ENCODE measurements at regions not wholly inside any gene's neighbourhood (a gene's known extent, or its start where the extent isn't known, plus 50 kb on each side); places are given as distances from the start of the nearest gene placed in this dataset.

DNA sequence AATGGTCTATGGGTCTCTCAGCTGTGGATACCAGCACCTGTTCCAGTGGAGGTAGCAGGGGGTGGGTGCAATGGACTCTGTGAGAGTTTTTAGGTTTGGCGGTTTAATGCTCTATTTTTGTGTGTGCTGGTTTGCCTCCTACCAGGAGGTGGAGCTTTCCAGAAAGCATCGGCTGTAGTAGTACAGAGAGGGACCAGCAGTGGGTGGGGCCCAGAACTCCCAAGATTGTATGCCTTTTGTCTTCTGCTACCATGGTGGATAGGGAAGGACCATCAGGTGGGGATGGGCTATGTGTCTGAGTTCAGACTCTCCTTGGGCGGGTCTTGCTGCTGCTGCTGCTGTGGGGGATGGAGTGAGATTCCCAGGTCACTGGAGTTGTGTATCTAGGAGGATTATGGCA is 557.2 kb upstream of the GRID2 start:
- WGBS, 2 donors: 64 to 87% methylated on average over 3 of the region's 3 CpGs
- H3K4me1 ChIP-seq (ENCODE audit: control insufficient read depth in 5 of 5, insufficient read depth in 5 of 5, low read length in 5 of 5): no peaks in the 10 kb centered on the region
- H3K9me3 ChIP-seq (ENCODE audit: control insufficient read depth in 4 of 4, insufficient read depth in 3 of 4, low read length in 3 of 4): peaks cover 0 to 3% (median 0%) of the 10 kb centered on the region in 4 donors
- H3K27me3 ChIP-seq (ENCODE audit: control insufficient read depth in 3 of 3, insufficient read depth in 3 of 3, low read length in 2 of 3): no peaks in the 10 kb centered on the region
- H3K4me3 ChIP-seq: no peak overlapping the region
- TF ChIP-seq, protein P1, sequence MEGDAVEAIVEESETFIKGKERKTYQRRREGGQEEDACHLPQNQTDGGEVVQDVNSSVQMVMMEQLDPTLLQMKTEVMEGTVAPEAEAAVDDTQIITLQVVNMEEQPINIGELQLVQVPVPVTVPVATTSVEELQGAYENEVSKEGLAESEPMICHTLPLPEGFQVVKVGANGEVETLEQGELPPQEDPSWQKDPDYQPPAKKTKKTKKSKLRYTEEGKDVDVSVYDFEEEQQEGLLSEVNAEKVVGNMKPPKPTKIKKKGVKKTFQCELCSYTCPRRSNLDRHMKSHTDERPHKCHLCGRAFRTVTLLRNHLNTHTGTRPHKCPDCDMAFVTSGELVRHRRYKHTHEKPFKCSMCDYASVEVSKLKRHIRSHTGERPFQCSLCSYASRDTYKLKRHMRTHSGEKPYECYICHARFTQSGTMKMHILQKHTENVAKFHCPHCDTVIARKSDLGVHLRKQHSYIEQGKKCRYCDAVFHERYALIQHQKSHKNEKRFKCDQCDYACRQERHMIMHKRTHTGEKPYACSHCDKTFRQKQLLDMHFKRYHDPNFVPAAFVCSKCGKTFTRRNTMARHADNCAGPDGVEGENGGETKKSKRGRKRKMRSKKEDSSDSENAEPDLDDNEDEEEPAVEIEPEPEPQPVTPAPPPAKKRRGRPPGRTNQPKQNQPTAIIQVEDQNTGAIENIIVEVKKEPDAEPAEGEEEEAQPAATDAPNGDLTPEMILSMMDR (IDR thresholded peaks at IDR 0.05; ENCODE audit: control extremely low read depth, extremely low read depth): no peak
- no peak overlapping the region for H3K27ac ChIP-seq (ENCODE audit: low read depth in 1 of 2, low read length in 1 of 2)
- no peak for DNase-seq
- no peak for ATAC-seq (ENCODE audit: insufficient read depth, low FRiP score)
- no peaks in the 10 kb centered on the region for H3K36me3 ChIP-seq (ENCODE audit: control insufficient read depth in 4 of 4, insufficient read depth in 4 of 4, low read length in 4 of 4)
- H3K9ac ChIP-seq (ENCODE audit: insufficient read depth in 1 of 2, low read length in 2 of 2): no peak overlapping the region

- WGBS, 2 donors: 86 to 89% methylated on average over 1 of the region's 1 CpG
- Histone ChIP-seq H3K9ac (ENCODE audit: insufficient read depth in 1 of 2, low read length in 2 of 2) (no peak overlapping the region), H3K4me3 (no peak overlapping the region), H3K9me3 (ENCODE audit: control insufficient read depth in 4 of 4, insufficient read depth in 3 of 4, low read length in 3 of 4) (no peaks in the 10 kb centered on the region), H3K4me1 (ENCODE audit: control insufficient read depth in 5 of 5, insufficient read depth in 5 of 5, low read length in 5 of 5) (no peaks in the 10 kb centered on the region), H3K27me3 (ENCODE audit: control insufficient read depth in 3 of 3, insufficient read depth in 3 of 3, low read length in 2 of 3) (no peaks in the 10 kb centered on the region), H3K36me3 (ENCODE audit: control insufficient read depth in 4 of 4, insufficient read depth in 4 of 4, low read length in 4 of 4) (no peaks in the 10 kb centered on the region), H3K27ac (ENCODE audit: low read depth in 1 of 2, low read length in 1 of 2) (no peak overlapping the region)
- ATAC-seq (ENCODE audit: insufficient read depth, low FRiP score) (no peak), DNase-seq (no peak)
- TF ChIP-seq, protein P1 (IDR thresholded peaks at IDR 0.05; ENCODE audit: control extremely low read depth, extremely low read depth): no peak
Observed at GRCh38 chr4:91751961-91752360, 551.8 kb upstream of the GRID2 start.

DNA sequence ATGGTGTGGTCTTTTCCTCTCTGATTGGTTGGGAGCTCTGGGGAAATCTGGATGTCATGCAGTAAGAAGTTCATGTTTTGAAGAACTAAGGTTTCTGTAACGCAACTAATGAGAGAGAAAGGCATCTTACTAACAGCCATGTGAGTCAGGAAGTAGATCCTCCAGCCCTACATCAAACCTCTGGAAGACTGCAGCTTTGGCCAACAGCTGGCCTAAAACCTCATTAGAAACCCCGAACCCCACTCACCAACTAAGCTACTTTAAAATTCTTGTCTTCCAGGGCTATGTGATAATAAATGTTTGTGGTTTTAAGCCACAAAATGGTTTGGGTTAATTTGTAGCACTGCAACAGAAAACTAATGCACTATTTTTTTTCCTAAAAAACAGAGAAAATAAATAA is 549.0 kb upstream of the GRID2 start:
- ATAC-seq (ENCODE audit: insufficient read depth, low FRiP score) (no peak), DNase-seq (no peak)
- H3K27ac ChIP-seq (ENCODE audit: low read depth in 1 of 2, low read length in 1 of 2): no peak overlapping the region
- H3K4me1 ChIP-seq (ENCODE audit: control insufficient read depth in 5 of 5, insufficient read depth in 5 of 5, low read length in 5 of 5): no peaks in the 10 kb centered on the region
- H3K36me3 ChIP-seq (ENCODE audit: control insufficient read depth in 4 of 4, insufficient read depth in 4 of 4, low read length in 4 of 4): no peaks in the 10 kb centered on the region
- H3K4me3 ChIP-seq: no peak overlapping the region
- H3K9ac ChIP-seq (ENCODE audit: insufficient read depth in 1 of 2, low read length in 2 of 2): no peak overlapping the region
- WGBS, 2 donors: 74 to 88% methylated on average over 2 of the region's 2 CpGs
- H3K9me3 ChIP-seq (ENCODE audit: control insufficient read depth in 4 of 4, insufficient read depth in 3 of 4, low read length in 3 of 4): no peaks in the 10 kb centered on the region
- TF ChIP-seq, protein P1 (IDR thresholded peaks at IDR 0.05; ENCODE audit: control extremely low read depth, extremely low read depth): no peak
- H3K27me3 ChIP-seq (ENCODE audit: control insufficient read depth in 3 of 3, insufficient read depth in 3 of 3, low read length in 2 of 3): no peaks in the 10 kb centered on the region

- 42 to 72% methylated on average over 1 of the region's 1 CpG for WGBS, 2 donors
- no peak overlapping the region for H3K9ac ChIP-seq (ENCODE audit: insufficient read depth in 1 of 2, low read length in 2 of 2)
- H3K36me3 ChIP-seq (ENCODE audit: control insufficient read depth in 4 of 4, insufficient read depth in 4 of 4, low read length in 4 of 4): no peaks in the 10 kb centered on the region
- H3K27ac ChIP-seq (ENCODE audit: low read depth in 1 of 2, low read length in 1 of 2): no peak overlapping the region
- H3K4me3 ChIP-seq: no peak overlapping the region
- TF ChIP-seq, protein P1 (IDR thresholded peaks at IDR 0.05; ENCODE audit: control extremely low read depth, extremely low read depth): no peak
- DNase-seq: no peak
- ATAC-seq (ENCODE audit: insufficient read depth, low FRiP score): no peak
- H3K9me3 ChIP-seq (ENCODE audit: control insufficient read depth in 4 of 4, insufficient read depth in 3 of 4, low read length in 3 of 4): no peaks in the 10 kb centered on the region
- H3K4me1 ChIP-seq (ENCODE audit: control insufficient read depth in 5 of 5, insufficient read depth in 5 of 5, low read length in 5 of 5): no peaks in the 10 kb centered on the region
- H3K27me3 ChIP-seq (ENCODE audit: control insufficient read depth in 3 of 3, insufficient read depth in 3 of 3, low read length in 2 of 3): no peaks in the 10 kb centered on the region
Observed at GRCh38 chr4:91758487-91758886, 545.3 kb upstream of the GRID2 start.
